Bronchial epithelial cell (primary cell): ENCODE measurements at regions not wholly inside any gene's neighbourhood (a gene's known extent, or its start where the extent isn't known, plus 50 kb on each side); places are given as distances from the start of the nearest gene placed in this dataset.

Experiments used
- DNase-seq: peaks from one replicate; pipeline ENCODE4 v3.0.0-alpha.2; 2010; ENCODE audit warnings: low read depth
- FAIRE-seq: peaks from 2 replicates; lab custom pipeline; 2011; peaks lifted over from hg19 to GRCh38; lab: Jason Lieb, UNC
- H3K27me3 ChIP-seq: 2 replicates; pipeline ENCODE4 v1.5.1; 2011; ENCODE audit warnings: low read length; ENCODE audit not compliant: control insufficient read depth, insufficient read depth
- H3K36me3 ChIP-seq: 2 replicates; pipeline ENCODE4 v1.5.1; 2011; ENCODE audit warnings: low read length; ENCODE audit not compliant: control insufficient read depth, insufficient read depth
- H3K4me3 ChIP-seq: 2 replicates; pipeline ENCODE4 v1.5.1; 2011; ENCODE audit warnings: mild to moderate bottlenecking, low read depth, low read length, control low read depth
- CTCF ChIP-seq: IDR thresholded peaks from 2 replicates; pipeline ENCODE4 v1.5.1; 2011; ENCODE audit warnings: mild to moderate bottlenecking, moderate library complexity, low read length, control low read depth, inconsistent platforms; ENCODE audit not compliant: insufficient read depth, severe bottlenecking

GRCh38 chr4:101669832-101670188 is 120.7 kb upstream of the BANK1 start:
- H3K4me3 ChIP-seq: no peak overlapping the region
- no peak for TF ChIP-seq CTCF
- no peaks in the 10 kb centered on the region for H3K36me3 ChIP-seq
- H3K27me3 ChIP-seq: no peaks in the 10 kb centered on the region
- FAIRE-seq (no peak), DNase-seq (no peak)

- no peak for DNase-seq
- no peak for TF ChIP-seq CTCF
- Histone ChIP-seq H3K4me3 (no peak overlapping the region), H3K27me3 (no peaks in the 10 kb centered on the region), H3K36me3 (no peaks in the 10 kb centered on the region)
- FAIRE-seq: peak; percentile 92
Measured at GRCh38 chr4:101669138-101669831, 121.2 kb upstream of the BANK1 start.

GRCh38 chr4:101667348-101667747 is 123.2 kb upstream of the BANK1 start:
- Histone ChIP-seq H3K27me3 (no peaks in the 10 kb centered on the region), H3K36me3 (no peaks in the 10 kb centered on the region), H3K4me3 (no peak overlapping the region)
- DNase-seq (no peak), FAIRE-seq (no peak)
- no peak for TF ChIP-seq CTCF

- TF ChIP-seq CTCF: no peak
- no peaks in the 10 kb centered on the region for H3K36me3 ChIP-seq
- H3K27me3 ChIP-seq: no peaks in the 10 kb centered on the region
- no peak overlapping the region for H3K4me3 ChIP-seq
- DNase-seq: no peak
- no peak for FAIRE-seq
Measured at GRCh38 chr4:101660607-101661006, 129.9 kb upstream of the BANK1 start.

GRCh38 chr4:101655857-101656256 is 134.7 kb upstream of the BANK1 start:
- FAIRE-seq: no peak
- Histone ChIP-seq H3K4me3 (no peak overlapping the region), H3K36me3 (no peaks in the 10 kb centered on the region), H3K27me3 (no peaks in the 10 kb centered on the region)
- no peak for TF ChIP-seq CTCF
- no peak for DNase-seq

- Histone ChIP-seq H3K4me3 (no peak overlapping the region), H3K36me3 (no peaks in the 10 kb centered on the region), H3K27me3 (no peaks in the 10 kb centered on the region)
- FAIRE-seq (no peak), DNase-seq (no peak)
- TF ChIP-seq CTCF: no peak
Measured at GRCh38 chr4:101655005-101655404, 135.5 kb upstream of the BANK1 start.
